GM23338 (cell line): ENCODE measurements at regions not wholly inside any gene's neighbourhood (a gene's known extent, or its start where the extent isn't known, plus 50 kb on each side); places are given as distances from the start of the nearest gene placed in this dataset.
A peak's percentile ranks its signal among the peaks of the same experiment; 100 is the strongest.

Experiments used
- ATAC-seq: fragments of 200-7000 bp; cut with Tn5 transposase; 3 replicates; pipeline ENCODE4 v1.9.1; 2020
- DNase-seq: peaks from one replicate; pipeline ENCODE4 v3.0.0-alpha.2; 2015; ENCODE audit warnings: low spot score
- H2AFZ ChIP-seq: fragments of 200-600 bp; sonication (generic); 2 replicates; pipeline ENCODE4 v1.8.0; 2016; ENCODE audit warnings: antibody characterized with exemption, mild to moderate bottlenecking, moderate library complexity
- H3F3A ChIP-seq: fragments of 200-600 bp; sonication (generic); replicated peaks from 2 replicates; pipeline ENCODE4 v1.8.0; 2017; ENCODE audit warnings: antibody characterized with exemption, mixed run types, low read depth
- H3K27ac ChIP-seq: fragments of 200-600 bp; sonication (generic); 2 replicates; pipeline ENCODE4 v1.6.1; 2016; ENCODE audit warnings: low read depth
- H3K27me3 ChIP-seq: fragments of 200-600 bp; sonication (generic); 2 replicates; pipeline ENCODE4 v1.8.0; 2016; ENCODE audit warnings: mild to moderate bottlenecking, mixed run types, moderate library complexity; ENCODE audit not compliant: insufficient read depth
- H3K36me3 ChIP-seq: fragments of 200-600 bp; sonication (generic); 2 replicates; pipeline ENCODE4 v1.8.0; 2016; ENCODE audit warnings: mild to moderate bottlenecking; ENCODE audit not compliant: insufficient read depth
- H3K4me1 ChIP-seq: fragments of 200-600 bp; sonication (generic); 2 replicates; pipeline ENCODE4 v1.8.0; 2016; ENCODE audit warnings: mild to moderate bottlenecking, moderate library complexity; ENCODE audit not compliant: insufficient read depth
- H3K4me2 ChIP-seq: fragments of 200-600 bp; sonication (generic); 2 replicates; pipeline ENCODE4 v1.7.1; 2017; ENCODE audit warnings: mixed run types
- H3K4me3 ChIP-seq: fragments of 200-600 bp; sonication (generic); 2 replicates; pipeline ENCODE4 v1.6.1; 2016; ENCODE audit warnings: mixed run types
- H3K79me2 ChIP-seq: fragments of 200-600 bp; sonication (generic); replicated peaks from 2 replicates; pipeline ENCODE4 v1.8.0; 2017; ENCODE audit warnings: mild to moderate bottlenecking; ENCODE audit not compliant: insufficient read depth
- H3K9me2 ChIP-seq: fragments of 200-600 bp; sonication (generic); 2 replicates; pipeline ENCODE4 v1.8.0; 2017; ENCODE audit not compliant: insufficient read depth
- H4K20me1 ChIP-seq: fragments of 200-600 bp; sonication (generic); replicated peaks from 2 replicates; pipeline ENCODE4 v1.8.0; 2017; ENCODE audit warnings: mild to moderate bottlenecking; ENCODE audit not compliant: insufficient read depth
- H3K27ac Mint-ChIP-seq: 2 replicates; pipeline ENCODE4 v1.8.0; 2020; ENCODE audit warnings: inconsistent platforms, mild to moderate bottlenecking, moderate library complexity, mixed read lengths
- H3K27me3 Mint-ChIP-seq: 3 replicates; pipeline ENCODE4 v1.8.0; 2022; ENCODE audit warnings: low read depth, mild to moderate bottlenecking, moderate library complexity, mixed read lengths, inconsistent platforms; ENCODE audit not compliant: insufficient read depth, poor library complexity
- H3K36me3 Mint-ChIP-seq: 3 replicates; pipeline ENCODE4 v1.8.0; 2021; ENCODE audit warnings: low read depth, mild to moderate bottlenecking, inconsistent platforms, moderate library complexity, mixed read lengths
- H3K4me1 Mint-ChIP-seq: 3 replicates; pipeline ENCODE4 v1.8.0; 2020; ENCODE audit warnings: mild to moderate bottlenecking, inconsistent platforms, mixed read lengths
- H3K4me3 Mint-ChIP-seq: 3 replicates; pipeline ENCODE4 v1.8.0; 2021; ENCODE audit warnings: moderate library complexity, mild to moderate bottlenecking, inconsistent platforms, mixed read lengths
- H3K9me3 Mint-ChIP-seq: 3 replicates; pipeline ENCODE4 v1.8.0; 2020; ENCODE audit warnings: moderate library complexity, mild to moderate bottlenecking, inconsistent platforms, mixed read lengths
- CREB1 ChIP-seq: fragments of 250-450 bp; sonication (Bioruptor Pico); IDR thresholded peaks from 2 replicates; pipeline ENCODE4 v1.5.0; 2020; ENCODE audit warnings: low read depth, mild to moderate bottlenecking, moderate library complexity
- EZH2 ChIP-seq: fragments of 200-600 bp; sonication (generic); IDR thresholded peaks from one replicate; pipeline ENCODE4 v1.8.0; 2017; ENCODE audit warnings: antibody characterized with exemption, mild to moderate bottlenecking, low read depth; ENCODE audit not compliant: unreplicated experiment
- EZH2phosphoT487 ChIP-seq: fragments of 200-600 bp; sonication (generic); IDR thresholded peaks from one replicate; pipeline ENCODE4 v1.8.1; 2018; ENCODE audit warnings: antibody characterized with exemption; ENCODE audit not compliant: unreplicated experiment
- JUNB ChIP-seq: IDR thresholded peaks from one replicate; pipeline ENCODE4 v1.6.1; 2016; ENCODE audit warnings: antibody characterized with exemption; ENCODE audit not compliant: unreplicated experiment
- NANOG ChIP-seq: IDR thresholded peaks from 2 replicates; pipeline ENCODE4 v1.6.1; 2016; ENCODE audit warnings: antibody characterized with exemption, borderline replicate concordance
- POLR2AphosphoS5 ChIP-seq: IDR thresholded peaks from 2 replicates; pipeline ENCODE4 v1.6.1; 2016; ENCODE audit warnings: antibody characterized with exemption, low read depth
- STAT1 ChIP-seq: IDR thresholded peaks from one replicate; pipeline ENCODE4 v1.6.1; 2016; ENCODE audit warnings: antibody characterized with exemption; ENCODE audit not compliant: unreplicated experiment
- ZNF114 ChIP-seq: fragments of 250-450 bp; sonication (Bioruptor Pico); IDR thresholded peaks from 2 replicates; pipeline ENCODE4 v1.5.0; 2020; ENCODE audit warnings: mild to moderate bottlenecking, moderate library complexity
- ZNF331 ChIP-seq: fragments of 250-450 bp; sonication (Bioruptor Pico); IDR thresholded peaks from 2 replicates; pipeline ENCODE4 v1.5.0; 2020; ENCODE audit warnings: low read depth, mild to moderate bottlenecking, moderate library complexity
- TF ChIP-seq, protein P1 (sequence below), 2 experiments: fragments of 200-600 bp in 1 of 2; sonication (generic) in 1 of 2; conservative IDR thresholded peaks; 2 replicates each; pipeline versions ENCODE4 v1.5.1 to v1.6.1; 2016 to 2017; ENCODE audit warnings: antibody characterized with exemption in 2 of 2, low read depth in 2 of 2, mild to moderate bottlenecking in 2 of 2, moderate library complexity in 1 of 2
- TF ChIP-seq, protein P2 (sequence below): IDR thresholded peaks from 2 replicates; pipeline ENCODE4 v1.6.1; 2016; ENCODE audit warnings: antibody characterized with exemption
- TF ChIP-seq, protein P3 (sequence below): IDR thresholded peaks from one replicate; pipeline ENCODE4 v1.6.1; 2018; ENCODE audit warnings: antibody characterized with exemption; ENCODE audit not compliant: unreplicated experiment
- TF ChIP-seq, protein P4 (sequence below): fragments of 250-450 bp; sonication (Bioruptor Pico); IDR thresholded peaks from 2 replicates; pipeline ENCODE4 v1.5.0; 2020; ENCODE audit warnings: mild to moderate bottlenecking, moderate library complexity

DNA sequence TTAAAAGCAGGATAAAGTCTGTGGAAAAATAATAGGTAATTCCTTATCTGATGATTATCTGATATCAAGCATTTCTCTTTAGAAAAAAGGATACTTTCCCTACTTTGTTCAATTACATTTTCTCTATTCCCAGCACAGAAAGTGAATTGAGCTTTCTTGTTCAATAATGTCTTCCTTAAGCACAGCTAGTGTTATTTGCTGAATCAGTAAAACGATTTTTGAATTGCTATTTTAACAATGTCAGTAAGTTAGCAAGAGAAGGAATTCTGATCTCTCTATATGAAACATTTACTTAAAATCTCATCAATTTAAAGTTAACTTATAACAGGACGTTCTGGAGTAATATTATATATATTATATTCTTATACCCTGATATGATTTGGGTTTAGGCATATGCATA is 337.2 kb upstream of the ANKRD30A start (continued):
- TF ChIP-seq STAT1 (no peak), POLR2AphosphoS5 (no peak), EZH2 (no peak)

DNA sequence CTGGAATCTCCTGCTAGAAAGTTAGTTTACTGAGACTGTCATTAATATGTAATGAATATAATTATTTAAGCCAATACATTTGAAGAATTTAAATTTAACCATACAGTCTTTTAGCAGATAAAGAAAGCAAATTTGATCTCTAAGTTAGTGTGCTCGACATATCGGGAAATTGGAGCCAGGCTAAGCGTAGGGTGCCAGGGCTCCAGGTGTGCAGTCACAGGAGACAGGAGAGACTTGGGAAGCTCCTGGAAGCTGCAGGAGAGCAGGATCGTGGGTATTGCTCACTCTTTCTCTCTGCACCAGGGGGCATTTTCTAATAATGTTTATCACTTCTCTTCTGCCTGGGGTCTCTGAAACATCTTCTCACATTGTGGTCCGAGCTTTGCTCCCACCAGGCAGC is 342.0 kb upstream of the ANKRD30A start:
- Mint-ChIP-seq H3K4me1 (peaks cover 10% of the 10 kb centered on the region; the same call in 2 of the 3 replicates), H3K27me3 (no peaks in the 10 kb centered on the region), H3K4me3 (no peak overlapping the region), H3K27ac (no peak overlapping the region), H3K36me3 (no peaks in the 10 kb centered on the region), H3K9me3 (no peaks in the 10 kb centered on the region)
- H2AFZ ChIP-seq, result peak overlapping the region; percentile 66; the same call in 1 of the 2 replicates
- no peak overlapping the region for H3K4me2 ChIP-seq
- no peaks in the 10 kb centered on the region for H3F3A ChIP-seq
- H3K4me3 ChIP-seq, result no peak overlapping the region
- H3K36me3 ChIP-seq, result no peaks in the 10 kb centered on the region
- no peaks in the 10 kb centered on the region for H4K20me1 ChIP-seq
- ATAC-seq (no peak), DNase-seq (no peak)
- H3K9me2 ChIP-seq, result no peaks in the 10 kb centered on the region
- H3K4me1 ChIP-seq, result no peaks in the 10 kb centered on the region
- TF ChIP-seq, protein P1, sequence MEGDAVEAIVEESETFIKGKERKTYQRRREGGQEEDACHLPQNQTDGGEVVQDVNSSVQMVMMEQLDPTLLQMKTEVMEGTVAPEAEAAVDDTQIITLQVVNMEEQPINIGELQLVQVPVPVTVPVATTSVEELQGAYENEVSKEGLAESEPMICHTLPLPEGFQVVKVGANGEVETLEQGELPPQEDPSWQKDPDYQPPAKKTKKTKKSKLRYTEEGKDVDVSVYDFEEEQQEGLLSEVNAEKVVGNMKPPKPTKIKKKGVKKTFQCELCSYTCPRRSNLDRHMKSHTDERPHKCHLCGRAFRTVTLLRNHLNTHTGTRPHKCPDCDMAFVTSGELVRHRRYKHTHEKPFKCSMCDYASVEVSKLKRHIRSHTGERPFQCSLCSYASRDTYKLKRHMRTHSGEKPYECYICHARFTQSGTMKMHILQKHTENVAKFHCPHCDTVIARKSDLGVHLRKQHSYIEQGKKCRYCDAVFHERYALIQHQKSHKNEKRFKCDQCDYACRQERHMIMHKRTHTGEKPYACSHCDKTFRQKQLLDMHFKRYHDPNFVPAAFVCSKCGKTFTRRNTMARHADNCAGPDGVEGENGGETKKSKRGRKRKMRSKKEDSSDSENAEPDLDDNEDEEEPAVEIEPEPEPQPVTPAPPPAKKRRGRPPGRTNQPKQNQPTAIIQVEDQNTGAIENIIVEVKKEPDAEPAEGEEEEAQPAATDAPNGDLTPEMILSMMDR (conservative IDR thresholded peaks at IDR 0.05; ENCODE audit: low read depth in 2 of 2), result no peak
- TF ChIP-seq EZH2phosphoT487 (no peak), NANOG (no peak), STAT1 (no peak), ZNF114 (CRISPR knock-in tag) (no peak), EZH2 (no peak), JUNB (no peak), CREB1 (CRISPR knock-in tag) (no peak), ZNF331 (no peak), POLR2AphosphoS5 (no peak)
- TF ChIP-seq, protein P2, sequence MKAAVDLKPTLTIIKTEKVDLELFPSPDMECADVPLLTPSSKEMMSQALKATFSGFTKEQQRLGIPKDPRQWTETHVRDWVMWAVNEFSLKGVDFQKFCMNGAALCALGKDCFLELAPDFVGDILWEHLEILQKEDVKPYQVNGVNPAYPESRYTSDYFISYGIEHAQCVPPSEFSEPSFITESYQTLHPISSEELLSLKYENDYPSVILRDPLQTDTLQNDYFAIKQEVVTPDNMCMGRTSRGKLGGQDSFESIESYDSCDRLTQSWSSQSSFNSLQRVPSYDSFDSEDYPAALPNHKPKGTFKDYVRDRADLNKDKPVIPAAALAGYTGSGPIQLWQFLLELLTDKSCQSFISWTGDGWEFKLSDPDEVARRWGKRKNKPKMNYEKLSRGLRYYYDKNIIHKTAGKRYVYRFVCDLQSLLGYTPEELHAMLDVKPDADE, result no peak
- TF ChIP-seq, protein P3, sequence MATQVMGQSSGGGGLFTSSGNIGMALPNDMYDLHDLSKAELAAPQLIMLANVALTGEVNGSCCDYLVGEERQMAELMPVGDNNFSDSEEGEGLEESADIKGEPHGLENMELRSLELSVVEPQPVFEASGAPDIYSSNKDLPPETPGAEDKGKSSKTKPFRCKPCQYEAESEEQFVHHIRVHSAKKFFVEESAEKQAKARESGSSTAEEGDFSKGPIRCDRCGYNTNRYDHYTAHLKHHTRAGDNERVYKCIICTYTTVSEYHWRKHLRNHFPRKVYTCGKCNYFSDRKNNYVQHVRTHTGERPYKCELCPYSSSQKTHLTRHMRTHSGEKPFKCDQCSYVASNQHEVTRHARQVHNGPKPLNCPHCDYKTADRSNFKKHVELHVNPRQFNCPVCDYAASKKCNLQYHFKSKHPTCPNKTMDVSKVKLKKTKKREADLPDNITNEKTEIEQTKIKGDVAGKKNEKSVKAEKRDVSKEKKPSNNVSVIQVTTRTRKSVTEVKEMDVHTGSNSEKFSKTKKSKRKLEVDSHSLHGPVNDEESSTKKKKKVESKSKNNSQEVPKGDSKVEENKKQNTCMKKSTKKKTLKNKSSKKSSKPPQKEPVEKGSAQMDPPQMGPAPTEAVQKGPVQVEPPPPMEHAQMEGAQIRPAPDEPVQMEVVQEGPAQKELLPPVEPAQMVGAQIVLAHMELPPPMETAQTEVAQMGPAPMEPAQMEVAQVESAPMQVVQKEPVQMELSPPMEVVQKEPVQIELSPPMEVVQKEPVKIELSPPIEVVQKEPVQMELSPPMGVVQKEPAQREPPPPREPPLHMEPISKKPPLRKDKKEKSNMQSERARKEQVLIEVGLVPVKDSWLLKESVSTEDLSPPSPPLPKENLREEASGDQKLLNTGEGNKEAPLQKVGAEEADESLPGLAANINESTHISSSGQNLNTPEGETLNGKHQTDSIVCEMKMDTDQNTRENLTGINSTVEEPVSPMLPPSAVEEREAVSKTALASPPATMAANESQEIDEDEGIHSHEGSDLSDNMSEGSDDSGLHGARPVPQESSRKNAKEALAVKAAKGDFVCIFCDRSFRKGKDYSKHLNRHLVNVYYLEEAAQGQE, result no peak
- TF ChIP-seq, protein P4, sequence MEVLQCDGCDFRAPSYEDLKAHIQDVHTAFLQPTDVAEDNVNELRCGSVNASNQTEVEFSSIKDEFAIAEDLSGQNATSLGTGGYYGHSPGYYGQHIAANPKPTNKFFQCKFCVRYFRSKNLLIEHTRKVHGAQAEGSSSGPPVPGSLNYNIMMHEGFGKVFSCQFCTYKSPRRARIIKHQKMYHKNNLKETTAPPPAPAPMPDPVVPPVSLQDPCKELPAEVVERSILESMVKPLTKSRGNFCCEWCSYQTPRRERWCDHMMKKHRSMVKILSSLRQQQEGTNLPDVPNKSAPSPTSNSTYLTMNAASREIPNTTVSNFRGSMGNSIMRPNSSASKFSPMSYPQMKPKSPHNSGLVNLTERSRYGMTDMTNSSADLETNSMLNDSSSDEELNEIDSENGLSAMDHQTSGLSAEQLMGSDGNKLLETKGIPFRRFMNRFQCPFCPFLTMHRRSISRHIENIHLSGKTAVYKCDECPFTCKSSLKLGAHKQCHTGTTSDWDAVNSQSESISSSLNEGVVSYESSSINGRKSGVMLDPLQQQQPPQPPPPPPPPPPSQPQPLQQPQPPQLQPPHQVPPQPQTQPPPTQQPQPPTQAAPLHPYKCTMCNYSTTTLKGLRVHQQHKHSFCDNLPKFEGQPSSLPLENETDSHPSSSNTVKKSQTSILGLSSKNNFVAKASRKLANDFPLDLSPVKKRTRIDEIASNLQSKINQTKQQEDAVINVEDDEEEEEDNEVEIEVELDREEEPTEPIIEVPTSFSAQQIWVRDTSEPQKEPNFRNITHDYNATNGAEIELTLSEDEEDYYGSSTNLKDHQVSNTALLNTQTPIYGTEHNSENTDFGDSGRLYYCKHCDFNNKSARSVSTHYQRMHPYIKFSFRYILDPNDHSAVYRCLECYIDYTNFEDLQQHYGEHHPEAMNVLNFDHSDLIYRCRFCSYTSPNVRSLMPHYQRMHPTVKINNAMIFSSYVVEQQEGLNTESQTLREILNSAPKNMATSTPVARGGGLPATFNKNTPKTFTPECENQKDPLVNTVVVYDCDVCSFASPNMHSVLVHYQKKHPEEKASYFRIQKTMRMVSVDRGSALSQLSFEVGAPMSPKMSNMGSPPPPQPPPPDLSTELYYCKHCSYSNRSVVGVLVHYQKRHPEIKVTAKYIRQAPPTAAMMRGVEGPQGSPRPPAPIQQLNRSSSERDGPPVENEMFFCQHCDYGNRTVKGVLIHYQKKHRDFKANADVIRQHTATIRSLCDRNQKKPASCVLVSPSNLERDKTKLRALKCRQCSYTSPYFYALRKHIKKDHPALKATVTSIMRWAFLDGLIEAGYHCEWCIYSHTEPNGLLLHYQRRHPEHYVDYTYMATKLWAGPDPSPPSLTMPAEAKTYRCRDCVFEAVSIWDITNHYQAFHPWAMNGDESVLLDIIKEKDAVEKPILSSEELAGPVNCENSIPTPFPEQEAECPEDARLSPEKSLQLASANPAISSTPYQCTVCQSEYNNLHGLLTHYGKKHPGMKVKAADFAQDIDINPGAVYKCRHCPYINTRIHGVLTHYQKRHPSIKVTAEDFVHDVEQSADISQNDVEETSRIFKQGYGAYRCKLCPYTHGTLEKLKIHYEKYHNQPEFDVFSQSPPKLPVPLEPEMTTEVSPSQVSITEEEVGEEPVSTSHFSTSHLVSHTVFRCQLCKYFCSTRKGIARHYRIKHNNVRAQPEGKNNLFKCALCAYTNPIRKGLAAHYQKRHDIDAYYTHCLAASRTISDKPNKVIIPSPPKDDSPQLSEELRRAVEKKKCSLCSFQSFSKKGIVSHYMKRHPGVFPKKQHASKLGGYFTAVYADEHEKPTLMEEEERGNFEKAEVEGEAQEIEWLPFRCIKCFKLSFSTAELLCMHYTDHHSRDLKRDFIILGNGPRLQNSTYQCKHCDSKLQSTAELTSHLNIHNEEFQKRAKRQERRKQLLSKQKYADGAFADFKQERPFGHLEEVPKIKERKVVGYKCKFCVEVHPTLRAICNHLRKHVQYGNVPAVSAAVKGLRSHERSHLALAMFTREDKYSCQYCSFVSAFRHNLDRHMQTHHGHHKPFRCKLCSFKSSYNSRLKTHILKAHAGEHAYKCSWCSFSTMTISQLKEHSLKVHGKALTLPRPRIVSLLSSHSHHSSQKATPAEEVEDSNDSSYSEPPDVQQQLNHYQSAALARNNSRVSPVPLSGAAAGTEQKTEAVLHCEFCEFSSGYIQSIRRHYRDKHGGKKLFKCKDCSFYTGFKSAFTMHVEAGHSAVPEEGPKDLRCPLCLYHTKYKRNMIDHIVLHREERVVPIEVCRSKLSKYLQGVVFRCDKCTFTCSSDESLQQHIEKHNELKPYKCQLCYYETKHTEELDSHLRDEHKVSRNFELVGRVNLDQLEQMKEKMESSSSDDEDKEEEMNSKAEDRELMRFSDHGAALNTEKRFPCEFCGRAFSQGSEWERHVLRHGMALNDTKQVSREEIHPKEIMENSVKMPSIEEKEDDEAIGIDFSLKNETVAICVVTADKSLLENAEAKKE, result no peak
- no peaks in the 10 kb centered on the region for H3K79me2 ChIP-seq
- no peak overlapping the region for H3K27ac ChIP-seq
- H3K27me3 ChIP-seq, result no peaks in the 10 kb centered on the region
